ENCODE measurements at regions not wholly inside any gene's neighbourhood (a gene's known extent, or its start where the extent isn't known, plus 50 kb on each side); places are given as distances from the start of the nearest gene placed in this dataset.

DNA sequence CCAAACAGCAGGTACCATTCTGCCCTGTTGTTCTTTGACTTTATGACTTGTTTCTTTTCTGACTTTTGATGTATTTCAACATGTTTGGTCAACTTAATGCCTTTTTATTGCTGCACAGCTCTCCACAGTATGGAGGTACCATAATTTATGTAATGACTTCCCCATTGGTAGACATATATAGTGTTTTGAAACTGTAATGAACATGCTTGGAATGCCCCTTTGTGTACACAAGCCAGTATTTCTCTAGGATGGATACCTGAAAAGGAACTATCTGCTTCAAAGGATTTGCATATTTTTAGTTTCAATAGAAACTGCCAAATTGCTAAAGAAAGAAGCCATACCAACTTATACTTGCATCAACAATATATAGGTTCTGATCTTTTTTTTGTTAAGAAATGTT, 66.1 kb downstream of the NOG start:
- TF ChIP-seq, protein P1, sequence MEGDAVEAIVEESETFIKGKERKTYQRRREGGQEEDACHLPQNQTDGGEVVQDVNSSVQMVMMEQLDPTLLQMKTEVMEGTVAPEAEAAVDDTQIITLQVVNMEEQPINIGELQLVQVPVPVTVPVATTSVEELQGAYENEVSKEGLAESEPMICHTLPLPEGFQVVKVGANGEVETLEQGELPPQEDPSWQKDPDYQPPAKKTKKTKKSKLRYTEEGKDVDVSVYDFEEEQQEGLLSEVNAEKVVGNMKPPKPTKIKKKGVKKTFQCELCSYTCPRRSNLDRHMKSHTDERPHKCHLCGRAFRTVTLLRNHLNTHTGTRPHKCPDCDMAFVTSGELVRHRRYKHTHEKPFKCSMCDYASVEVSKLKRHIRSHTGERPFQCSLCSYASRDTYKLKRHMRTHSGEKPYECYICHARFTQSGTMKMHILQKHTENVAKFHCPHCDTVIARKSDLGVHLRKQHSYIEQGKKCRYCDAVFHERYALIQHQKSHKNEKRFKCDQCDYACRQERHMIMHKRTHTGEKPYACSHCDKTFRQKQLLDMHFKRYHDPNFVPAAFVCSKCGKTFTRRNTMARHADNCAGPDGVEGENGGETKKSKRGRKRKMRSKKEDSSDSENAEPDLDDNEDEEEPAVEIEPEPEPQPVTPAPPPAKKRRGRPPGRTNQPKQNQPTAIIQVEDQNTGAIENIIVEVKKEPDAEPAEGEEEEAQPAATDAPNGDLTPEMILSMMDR (IDR thresholded peaks at IDR 0.05): no peak
- no peak for TF ChIP-seq POLR2A (IDR thresholded peaks at IDR 0.05)

All from body of pancreas (tissue), 4 donors.